H9 (cell line): ENCODE measurements at regions not wholly inside any gene's neighbourhood (a gene's known extent, or its start where the extent isn't known, plus 50 kb on each side); places are given as distances from the start of the nearest gene placed in this dataset.

Experiments
- DNase-seq: peaks from one replicate; pipeline ENCODE4 v3.0.0-alpha.2; 2017
- H2AFZ ChIP-seq: one replicate; pipeline ENCODE4 v1.6.1; 2013; ENCODE audit warnings: mild to moderate bottlenecking, low read length, control low read depth, moderate library complexity
- H2AK5ac ChIP-seq: 2 replicates; pipeline ENCODE4 v1.6.1; 2013; ENCODE audit warnings: low read length, control low read depth, mixed read lengths; ENCODE audit not compliant: insufficient read length
- H2BK120ac ChIP-seq: one replicate; pipeline ENCODE4 v1.6.1; 2013; ENCODE audit warnings: low read depth, mild to moderate bottlenecking, low read length, control low read depth, inconsistent platforms; ENCODE audit not compliant: poor library complexity, severe bottlenecking
- H2BK12ac ChIP-seq: 2 replicates; pipeline ENCODE4 v1.6.1; 2013; ENCODE audit warnings: low read length, control low read depth, mixed read lengths, low read depth; ENCODE audit not compliant: insufficient read length
- H2BK15ac ChIP-seq: 2 replicates; pipeline ENCODE4 v1.6.1; 2013; ENCODE audit warnings: low read depth, low read length, control low read depth
- H2BK20ac ChIP-seq: one replicate; pipeline ENCODE4 v1.6.1; 2013; ENCODE audit warnings: low read depth, mild to moderate bottlenecking, low read length, control low read depth, inconsistent platforms; ENCODE audit not compliant: poor library complexity, severe bottlenecking
- H2BK5ac ChIP-seq: 2 replicates; pipeline ENCODE4 v1.6.1; 2013; ENCODE audit warnings: low read length, control low read depth, mixed read lengths; ENCODE audit not compliant: insufficient read length
- H3K14ac ChIP-seq: 2 replicates; pipeline ENCODE4 v1.6.1; 2013; ENCODE audit warnings: low read length, control low read depth; ENCODE audit not compliant: insufficient read depth
- H3K18ac ChIP-seq: 2 replicates; pipeline ENCODE4 v1.6.1; 2013; ENCODE audit warnings: low read depth, mild to moderate bottlenecking, mixed read lengths, low read length, control low read depth; ENCODE audit not compliant: insufficient read length
- H3K23ac ChIP-seq: 2 replicates; pipeline ENCODE4 v1.6.1; 2013; ENCODE audit warnings: low read length, control low read depth, mixed read lengths, low read depth; ENCODE audit not compliant: insufficient read length
- H3K23me2 ChIP-seq: 2 replicates; pipeline ENCODE4 v1.6.1; 2013; ENCODE audit warnings: low read depth, mild to moderate bottlenecking, mixed read lengths, low read length, control low read depth; ENCODE audit not compliant: insufficient read length, poor library complexity, severe bottlenecking
- H3K27ac ChIP-seq: 2 replicates; pipeline ENCODE4 v1.5.1; 2013; ENCODE audit warnings: low read length, control low read depth, mixed read lengths, low read depth; ENCODE audit not compliant: insufficient read length
- H3K27me3 ChIP-seq: 2 replicates; pipeline ENCODE4 v1.6.1; 2013; ENCODE audit warnings: low read length, control low read depth, inconsistent platforms; ENCODE audit not compliant: insufficient read depth
- H3K4ac ChIP-seq: 2 replicates; pipeline ENCODE4 v1.6.1; 2013; ENCODE audit warnings: low read depth, mild to moderate bottlenecking, control low read depth, inconsistent platforms, low read length, moderate library complexity
- H3K4me1 ChIP-seq: 2 replicates; pipeline ENCODE4 v1.6.1; 2013; ENCODE audit warnings: low read length, control low read depth, inconsistent platforms; ENCODE audit not compliant: insufficient read depth
- H3K4me2 ChIP-seq: 2 replicates; pipeline ENCODE4 v1.6.1; 2013; ENCODE audit warnings: low read length, control low read depth, mixed read lengths; ENCODE audit not compliant: insufficient read length, insufficient read depth
- H3K56ac ChIP-seq: 2 replicates; pipeline ENCODE4 v1.6.1; 2013; ENCODE audit warnings: low read depth, mild to moderate bottlenecking, mixed read lengths, low read length, control low read depth; ENCODE audit not compliant: insufficient read length
- H3K79me1 ChIP-seq: 2 replicates; pipeline ENCODE4 v1.6.1; 2013; ENCODE audit warnings: low read depth, mild to moderate bottlenecking, moderate library complexity, low read length, control low read depth, inconsistent platforms; ENCODE audit not compliant: insufficient read depth, poor library complexity, severe bottlenecking
- H3K79me2 ChIP-seq: 2 replicates; pipeline ENCODE4 v1.6.1; 2013; ENCODE audit warnings: low read length, control low read depth, inconsistent platforms; ENCODE audit not compliant: insufficient read depth
- H3K9ac ChIP-seq: 2 replicates; pipeline ENCODE4 v1.6.1; 2013; ENCODE audit warnings: low read length, control low read depth, mixed read lengths; ENCODE audit not compliant: insufficient read length; ENCODE audit errors: extremely low read depth
- H3K9me3 ChIP-seq: one replicate; pipeline ENCODE4 v1.6.1; 2013; ENCODE audit warnings: low read depth, low read length, inconsistent platforms; ENCODE audit not compliant: control insufficient read depth
- H3T11ph ChIP-seq: one replicate; pipeline ENCODE4 v1.6.1; 2013; ENCODE audit warnings: mild to moderate bottlenecking, low read length, control low read depth, inconsistent platforms
- H4K20me1 ChIP-seq: one replicate; pipeline ENCODE4 v1.6.1; 2013; ENCODE audit not compliant: control insufficient read depth, insufficient read length, insufficient read depth
- H4K5ac ChIP-seq: 2 replicates; pipeline ENCODE4 v1.6.1; 2013; ENCODE audit warnings: low read depth, mild to moderate bottlenecking, mixed read lengths, low read length, control low read depth; ENCODE audit not compliant: insufficient read length
- H4K8ac ChIP-seq: replicated peaks from 2 replicates; pipeline ENCODE4 v1.6.1; 2013; ENCODE audit warnings: low read length, control low read depth, mixed read lengths, low read depth; ENCODE audit not compliant: insufficient read length
- H4K91ac ChIP-seq: 2 replicates; pipeline ENCODE4 v1.6.1; 2013; ENCODE audit warnings: low read depth, mild to moderate bottlenecking, moderate library complexity, mixed read lengths, low read length, control low read depth; ENCODE audit not compliant: insufficient read length
- H3K27ac Mint-ChIP-seq, 3 experiments: 2 replicates in 2 of 3; 3 replicates in 1 of 3; pipeline ENCODE4 v1.8.0; 2020 to 2021; ENCODE audit warnings: mixed read lengths in 3 of 3, mild to moderate bottlenecking in 1 of 3, moderate library complexity in 1 of 3
- H3K27me3 Mint-ChIP-seq: 2 replicates; pipeline ENCODE4 v1.8.0; 2021; ENCODE audit warnings: low read depth, mild to moderate bottlenecking, moderate library complexity, mixed read lengths
- H3K36me3 Mint-ChIP-seq, 3 experiments: 2 replicates in 2 of 3; 3 replicates in 1 of 3; pipeline ENCODE4 v1.8.0; 2020 to 2021; ENCODE audit warnings: low read depth in 3 of 3, mixed read lengths in 3 of 3; ENCODE audit not compliant: insufficient read depth in 1 of 3
- H3K4me1 Mint-ChIP-seq, 2 experiments: 2 replicates each; pipeline ENCODE4 v1.8.0; 2020; ENCODE audit warnings: mixed read lengths in 2 of 2
- H3K4me3 Mint-ChIP-seq, 2 experiments: 2 replicates in 1 of 2; 3 replicates in 1 of 2; pipeline ENCODE4 v1.8.0; 2020 to 2021; ENCODE audit warnings: mild to moderate bottlenecking in 2 of 2, mixed read lengths in 2 of 2, moderate library complexity in 1 of 2
- H3K9me3 Mint-ChIP-seq, 2 experiments: 2 replicates in 1 of 2; 3 replicates in 1 of 2; pipeline ENCODE4 v1.8.0; 2020; ENCODE audit warnings: mild to moderate bottlenecking in 2 of 2, mixed read lengths in 2 of 2, moderate library complexity in 1 of 2
- CTCF ChIP-seq: fragments of 200-600 bp; sonication (generic); conservative IDR thresholded peaks from 3 replicates; pipeline ENCODE4 v1.8.0; 2021; ENCODE audit warnings: antibody characterized with exemption, mild to moderate bottlenecking
- WGBS: extraction: QIAGEN DNeasy Blood & Tissue Kit; methylation state at CpG from one replicate; pipeline ENCODE4 v1.1.7; 2013; ENCODE audit warnings: missing lambda C conversion rate, low lambda C conversion rate, mixed read lengths; ENCODE audit not compliant: insufficient read length; ENCODE audit errors: extremely low coverage; 5-methylcytosine and 5-hydroxymethylcytosine counted together

GRCh38 chr9:105114318-105114717 is 130.1 kb upstream of the SLC44A1 start:
- H3K4me3 Mint-ChIP-seq: no peak overlapping the region
- H2BK12ac ChIP-seq: no peak overlapping the region
- no peak overlapping the region; the same call in 1 of the 2 replicates for H3K14ac ChIP-seq
- no peak overlapping the region for H3K4ac ChIP-seq
- no CpG with 5 or more reads among the region's 5 CpGs for WGBS
- H3K27ac ChIP-seq: no peak overlapping the region
- no peaks in the 10 kb centered on the region for H3K27me3 ChIP-seq
- peaks cover 5% of the 10 kb centered on the region; the same call in 1 of the 2 replicates for H3K4me1 ChIP-seq
- no peak for DNase-seq
- H2BK5ac ChIP-seq: no peak overlapping the region
- H3K79me2 ChIP-seq: no peaks in the 10 kb centered on the region
- H3K27me3 Mint-ChIP-seq: no peaks in the 10 kb centered on the region; the same call in 1 of the 2 replicates
- H3K27ac Mint-ChIP-seq: 0 out of 7 replicates have a peak overlapping the region, but pooled peaks of 1 of the 3 experiments have one; percentile 36
- no peak overlapping the region for H3K9ac ChIP-seq
- H4K91ac ChIP-seq: no peak overlapping the region
- no peaks in the 10 kb centered on the region for H4K20me1 ChIP-seq
- H3K23me2 ChIP-seq: no peaks in the 10 kb centered on the region
- H3K9me3 Mint-ChIP-seq: no peaks in the 10 kb centered on the region
- H2AK5ac ChIP-seq: no peak overlapping the region
- H2BK20ac ChIP-seq: no peak overlapping the region
- H2AFZ ChIP-seq: no peak overlapping the region
- no peak for TF ChIP-seq CTCF
- no peak overlapping the region for H3K56ac ChIP-seq
- H3K23ac ChIP-seq: no peak overlapping the region
- H3K4me1 Mint-ChIP-seq: peaks cover 13 to 16% of the 10 kb centered on the region in 2 experiments
- H3K36me3 Mint-ChIP-seq: no peaks in the 10 kb centered on the region
- H4K5ac ChIP-seq: no peak overlapping the region
- no peak overlapping the region for H2BK120ac ChIP-seq
- H3K18ac ChIP-seq: no peak overlapping the region
- H3K4me2 ChIP-seq: no peak overlapping the region
- no peak overlapping the region for H3T11ph ChIP-seq
- H3K9me3 ChIP-seq: no peaks in the 10 kb centered on the region
- no peak overlapping the region for H2BK15ac ChIP-seq
- H4K8ac ChIP-seq: no peak overlapping the region
- no peaks in the 10 kb centered on the region for H3K79me1 ChIP-seq
